ENCODE measurements at regions not wholly inside any gene's neighbourhood (a gene's known extent, or its start where the extent isn't known, plus 50 kb on each side); places are given as distances from the start of the nearest gene placed in this dataset.

DNA sequence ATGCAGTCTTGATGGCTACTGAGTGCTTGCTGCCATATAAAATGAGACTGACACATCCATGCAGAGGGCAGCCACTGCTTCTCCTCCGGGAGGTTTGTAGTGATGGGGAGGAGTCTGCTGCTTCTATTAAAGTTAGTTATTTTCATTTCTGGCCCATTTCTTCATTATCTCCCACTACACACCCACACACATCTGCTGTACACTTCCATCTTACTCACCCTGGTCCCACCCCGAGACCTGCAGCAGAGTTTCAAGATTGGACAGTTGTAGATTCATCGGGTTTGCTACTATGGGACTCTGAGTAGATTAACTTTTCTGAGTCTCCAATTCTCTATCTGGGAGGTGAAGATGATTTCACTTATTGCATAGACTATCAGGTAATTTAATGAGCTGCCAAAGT is 176.2 kb upstream of the SNX19 start:
- TF ChIP-seq, protein P1, sequence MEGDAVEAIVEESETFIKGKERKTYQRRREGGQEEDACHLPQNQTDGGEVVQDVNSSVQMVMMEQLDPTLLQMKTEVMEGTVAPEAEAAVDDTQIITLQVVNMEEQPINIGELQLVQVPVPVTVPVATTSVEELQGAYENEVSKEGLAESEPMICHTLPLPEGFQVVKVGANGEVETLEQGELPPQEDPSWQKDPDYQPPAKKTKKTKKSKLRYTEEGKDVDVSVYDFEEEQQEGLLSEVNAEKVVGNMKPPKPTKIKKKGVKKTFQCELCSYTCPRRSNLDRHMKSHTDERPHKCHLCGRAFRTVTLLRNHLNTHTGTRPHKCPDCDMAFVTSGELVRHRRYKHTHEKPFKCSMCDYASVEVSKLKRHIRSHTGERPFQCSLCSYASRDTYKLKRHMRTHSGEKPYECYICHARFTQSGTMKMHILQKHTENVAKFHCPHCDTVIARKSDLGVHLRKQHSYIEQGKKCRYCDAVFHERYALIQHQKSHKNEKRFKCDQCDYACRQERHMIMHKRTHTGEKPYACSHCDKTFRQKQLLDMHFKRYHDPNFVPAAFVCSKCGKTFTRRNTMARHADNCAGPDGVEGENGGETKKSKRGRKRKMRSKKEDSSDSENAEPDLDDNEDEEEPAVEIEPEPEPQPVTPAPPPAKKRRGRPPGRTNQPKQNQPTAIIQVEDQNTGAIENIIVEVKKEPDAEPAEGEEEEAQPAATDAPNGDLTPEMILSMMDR (IDR thresholded peaks at IDR 0.05; ENCODE audit: low read length) = no peak
- no peak for TF ChIP-seq EZH2 (IDR thresholded peaks at IDR 0.05; ENCODE audit: borderline replicate concordance, low read length)

All from OCI-LY1 (cell line).